Fibroblast of skin of scalp (primary cell): ENCODE measurements at regions not wholly inside any gene's neighbourhood (a gene's known extent, or its start where the extent isn't known, plus 50 kb on each side); places are given as distances from the start of the nearest gene placed in this dataset.

ENCODE experiments used
- DNase-seq: peaks from one replicate; pipeline ENCODE4 v3.0.0-alpha.2; 2013

DNA sequence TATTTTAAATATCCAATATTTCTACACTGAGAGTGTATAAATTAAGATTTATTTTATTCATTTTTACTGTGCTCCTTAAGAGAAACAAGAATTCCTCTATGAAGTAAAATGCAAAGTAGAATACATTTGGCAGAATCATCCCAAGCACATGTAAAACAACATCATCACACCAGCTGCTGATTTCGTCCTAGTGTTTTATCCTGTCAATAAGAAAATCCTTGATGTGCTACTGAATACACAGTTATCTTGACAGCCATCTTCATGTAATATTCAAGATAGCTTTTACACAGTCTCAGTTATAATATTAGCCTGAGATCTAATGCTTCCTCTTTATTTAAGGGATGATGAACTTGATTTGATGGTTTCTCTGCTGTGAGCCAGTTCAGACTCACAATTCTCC lies 282.4 kb downstream of the MZT1 start:
- DNase-seq: no peak

DNA sequence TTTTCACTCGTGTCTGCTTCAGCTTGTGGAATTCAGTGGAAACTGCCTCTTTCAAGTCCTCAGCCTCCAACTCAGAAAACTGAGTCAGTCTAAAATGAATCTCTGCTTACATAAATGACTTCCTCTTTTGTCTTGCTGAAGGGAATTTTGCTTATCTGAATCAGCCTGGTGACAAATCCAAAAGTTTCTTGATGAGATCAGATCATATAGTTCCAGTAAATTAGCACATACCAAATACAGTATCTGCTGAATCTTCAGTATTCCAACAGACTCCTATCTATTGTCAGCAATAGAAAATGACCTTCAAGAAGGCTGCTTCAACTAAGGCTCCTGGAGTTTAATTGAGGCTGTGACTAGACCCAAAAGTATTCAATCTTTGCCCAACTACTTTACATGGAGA lies 290.0 kb downstream of the MZT1 start:
- peak; percentile 60 for DNase-seq

DNA sequence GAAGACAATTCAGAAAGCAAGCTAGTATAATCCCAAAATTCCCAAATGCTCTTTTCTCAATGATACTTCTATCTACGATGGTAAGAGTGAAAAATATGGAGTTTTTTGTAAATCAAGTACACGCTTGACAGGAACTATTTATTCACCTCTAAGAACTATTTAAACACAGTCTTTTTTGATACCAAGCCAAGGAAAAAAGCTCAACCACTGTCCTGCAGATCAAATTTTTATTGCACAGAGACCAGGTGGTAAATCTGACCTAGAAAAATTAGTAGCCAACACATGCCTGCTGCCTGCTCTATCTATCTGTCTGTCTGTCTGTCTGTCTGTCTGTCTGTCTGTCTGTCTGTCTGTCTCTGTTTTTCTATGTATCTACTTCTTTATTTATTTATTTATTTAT lies 292.2 kb downstream of the MZT1 start:
- DNase-seq: no peak

GRCh38 chr13:72431981-72432682 lies 295.3 kb downstream of the MZT1 start:
- no peak for DNase-seq

DNA sequence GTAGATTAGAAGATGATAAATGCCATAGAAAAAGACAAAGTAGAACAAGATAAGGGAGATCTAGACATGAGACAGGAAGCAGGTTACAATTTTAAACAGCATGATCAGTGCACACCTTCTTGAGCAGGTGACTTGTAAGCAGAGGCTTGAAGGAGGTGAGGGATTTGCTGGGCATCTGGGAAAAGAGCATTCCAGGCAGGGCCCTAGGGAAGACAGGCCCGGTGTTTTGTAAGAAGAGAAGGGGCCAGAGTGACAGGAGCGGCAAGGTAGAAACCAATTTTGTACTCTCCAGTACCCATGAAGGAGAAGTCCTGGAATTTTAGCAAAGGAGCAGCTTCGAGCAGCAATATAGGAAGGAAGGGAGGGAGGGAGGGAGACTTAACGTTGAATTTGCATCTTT lies 296.5 kb downstream of the MZT1 start:
- no peak for DNase-seq

GRCh38 chr13:72427757-72428528 lies 299.5 kb downstream of the MZT1 start:
- no peak for DNase-seq

GRCh38 chr13:72424059-72424458 lies 303.4 kb downstream of the MZT1 start:
- DNase-seq: no peak

GRCh38 chr13:72415817-72416216 lies 311.6 kb downstream of the MZT1 start:
- no peak for DNase-seq

- no peak for DNase-seq
Observed at GRCh38 chr13:72412481-72412880, 314.9 kb downstream of the MZT1 start.

DNA sequence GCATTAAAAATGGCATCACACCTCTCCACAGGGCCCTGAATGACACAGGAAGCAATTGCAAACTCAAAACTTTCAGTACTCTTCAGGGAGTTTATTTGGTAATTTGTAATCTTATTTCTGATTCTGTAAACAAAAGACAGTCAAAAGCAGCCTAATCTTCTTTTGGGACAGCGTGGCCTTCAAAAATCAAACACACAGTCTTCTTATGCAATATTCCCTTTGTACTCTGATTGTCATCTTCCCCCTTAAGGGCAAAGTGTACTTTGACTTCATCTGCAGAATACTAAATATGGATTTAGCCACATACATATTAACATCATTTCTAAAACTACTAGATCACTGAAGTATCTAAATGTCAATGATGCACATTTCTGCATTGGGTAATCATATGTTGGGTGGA lies 322.0 kb downstream of the MZT1 start:
- no peak for DNase-seq

GRCh38 chr13:72403396-72404010 lies 323.9 kb downstream of the MZT1 start:
- DNase-seq: peak; percentile 3

GRCh38 chr13:72400856-72401255 lies 326.6 kb downstream of the MZT1 start:
- no peak for DNase-seq

- DNase-seq: no peak
Observed at GRCh38 chr13:72399351-72399750, 328.1 kb downstream of the MZT1 start.

- DNase-seq: no peak
Observed at GRCh38 chr13:72397265-72397664, 330.2 kb downstream of the MZT1 start.

GRCh38 chr13:72390909-72391308 lies 336.5 kb downstream of the MZT1 start:
- no peak for DNase-seq

DNA sequence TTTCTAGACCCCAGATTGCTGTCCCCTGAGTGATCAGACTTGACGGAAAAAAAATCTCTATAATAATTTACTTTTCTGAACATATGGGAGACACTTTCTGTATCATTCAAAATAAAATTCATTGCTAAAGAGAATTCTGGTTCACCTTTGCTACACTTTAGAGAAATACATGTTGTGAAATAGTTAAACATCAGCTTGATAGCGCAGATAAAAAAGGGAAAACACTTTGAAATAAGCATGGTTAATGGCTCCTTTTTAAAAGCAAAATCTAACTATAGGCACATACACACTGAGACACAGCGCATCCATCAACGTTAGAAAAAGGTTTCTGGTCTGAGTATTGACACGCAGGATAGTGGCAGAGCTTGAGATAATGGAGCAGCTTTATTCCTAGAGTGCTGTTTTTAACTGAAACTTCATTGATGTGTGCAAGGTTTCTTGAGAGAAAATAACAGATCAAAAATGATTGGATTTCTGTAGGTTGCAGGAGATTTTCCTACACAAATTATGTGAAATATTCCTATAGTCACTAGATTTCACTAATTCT lies 341.2 kb downstream of the MZT1 start:
- no peak for DNase-seq

GRCh38 chr13:72384879-72385278 lies 342.6 kb downstream of the MZT1 start:
- DNase-seq: peak; percentile 67

DNA sequence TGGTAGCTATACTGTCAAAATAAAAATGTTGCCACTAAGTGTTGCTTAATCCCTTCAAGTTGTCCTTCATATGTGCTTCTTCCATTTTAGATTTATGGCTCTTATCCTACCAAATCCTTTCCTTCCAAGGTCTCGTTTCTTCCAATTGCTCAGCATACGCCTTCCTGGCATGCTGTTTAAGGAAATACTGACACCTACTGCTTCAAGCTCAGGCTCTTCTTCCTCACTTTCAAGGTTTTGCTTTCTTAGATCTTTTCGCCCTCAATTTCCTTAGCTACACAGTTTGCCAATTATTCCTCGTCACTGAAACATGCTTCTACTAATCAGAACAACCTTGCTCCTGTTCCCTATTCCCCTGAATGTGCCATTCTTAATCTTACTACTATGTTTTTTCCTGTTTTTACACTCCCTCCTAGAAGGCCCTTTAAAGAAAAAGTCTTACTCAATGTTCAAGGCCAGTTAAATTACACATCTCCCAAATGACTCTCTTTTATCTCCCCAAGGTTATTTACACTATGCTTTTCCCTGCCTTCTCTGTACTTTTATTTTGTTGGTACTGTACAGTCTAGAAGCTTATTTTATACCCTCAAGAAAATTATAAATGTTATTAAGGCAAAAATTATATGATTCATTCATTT lies 343.1 kb downstream of the MZT1 start:
- peak; percentile 34 for DNase-seq

DNA sequence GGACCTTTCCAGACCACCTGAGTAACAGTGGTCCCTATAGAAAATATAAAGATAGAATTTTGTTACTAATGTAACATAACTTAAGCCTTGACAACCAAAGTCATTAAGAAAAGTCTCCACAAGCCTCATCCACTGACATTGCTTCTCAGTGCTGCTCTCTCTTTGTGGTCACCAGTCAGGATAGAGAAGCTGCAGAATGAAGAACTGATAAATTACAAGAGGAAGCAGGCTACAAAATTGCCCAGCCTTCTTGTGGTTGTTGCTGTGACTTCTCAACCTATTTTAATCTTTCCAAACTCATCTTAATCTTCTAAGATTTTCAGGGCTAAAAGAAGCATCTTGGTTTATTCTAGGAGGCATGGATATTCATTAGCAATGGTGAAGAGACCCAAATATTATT lies 343.8 kb downstream of the MZT1 start:
- no peak for DNase-seq

DNA sequence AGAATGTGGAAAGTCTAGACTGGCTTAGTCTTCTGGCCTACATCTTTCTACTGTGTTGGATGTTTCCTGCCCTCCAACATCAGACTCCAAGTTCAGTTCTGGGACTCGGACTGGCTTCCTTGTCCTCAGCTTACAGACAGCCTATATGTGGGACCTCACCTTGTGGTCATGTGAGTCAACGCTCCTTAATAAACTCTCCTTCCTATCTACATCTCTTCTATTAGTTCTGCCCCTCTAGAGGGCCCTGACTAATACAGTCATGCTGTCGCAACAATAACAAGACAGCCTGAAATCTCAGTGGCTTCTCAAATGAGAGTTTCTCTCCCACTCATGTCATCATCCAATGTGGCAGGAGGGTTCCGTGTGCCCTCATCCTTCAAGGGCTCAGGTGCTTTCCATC lies 347.8 kb downstream of the MZT1 start:
- peak; percentile 16 for DNase-seq

GRCh38 chr13:72368031-72368430 lies 359.4 kb downstream of the MZT1 start:
- no peak for DNase-seq

- no peak for DNase-seq
Observed at GRCh38 chr13:72346716-72347115, 380.7 kb downstream of the MZT1 start.

- no peak for DNase-seq
Observed at GRCh38 chr13:72342364-72342763, 385.1 kb downstream of the MZT1 start.
